ENCODE measurements at regions not wholly inside any gene's neighbourhood (a gene's known extent, or its start where the extent isn't known, plus 50 kb on each side); places are given as distances from the start of the nearest gene placed in this dataset.

DNA sequence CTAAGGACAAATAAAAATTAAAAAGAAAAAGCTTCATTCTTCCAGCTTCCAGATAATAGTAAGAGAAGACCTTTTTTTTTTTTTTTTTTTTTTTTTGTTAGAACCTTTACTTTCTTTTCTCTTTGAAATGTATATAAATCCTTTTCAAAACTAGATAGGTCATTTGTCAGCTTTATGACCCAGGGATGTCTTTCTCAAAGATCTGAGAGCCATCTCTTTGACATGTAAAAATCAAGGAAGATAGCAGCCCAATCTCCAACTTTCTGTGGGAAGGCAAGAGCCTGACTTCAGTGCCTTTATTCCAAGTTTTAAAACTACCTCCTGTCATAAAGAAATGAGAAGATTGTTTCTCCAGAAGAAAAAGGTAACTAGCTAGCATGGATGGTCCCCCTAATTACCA, 203.3 kb upstream of the LRFN5 start:
- no peak for DNase-seq

DNA sequence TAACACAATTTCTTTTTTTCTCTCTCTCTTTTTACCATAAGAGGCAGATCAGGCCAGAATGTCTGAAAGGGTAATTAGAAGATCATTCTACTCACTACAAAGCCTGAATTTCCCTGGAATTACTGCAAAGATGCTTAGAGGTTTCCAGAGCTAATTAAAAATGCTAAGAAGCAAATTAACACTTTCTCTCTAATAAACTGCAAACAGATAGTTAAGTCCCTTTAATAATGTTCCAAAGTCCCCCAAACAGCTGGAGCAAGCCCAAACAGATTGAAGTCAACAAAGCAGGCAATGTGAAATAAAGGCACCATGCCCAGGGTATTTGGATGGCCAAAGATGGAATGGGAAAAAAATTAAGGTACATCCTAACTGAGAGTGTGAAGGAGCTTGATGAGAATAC, 208.8 kb upstream of the LRFN5 start:
- no peak for DNase-seq

- DNase-seq: no peak
Observed at GRCh38 chr14:41393512-41393911, 213.2 kb upstream of the LRFN5 start.

- DNase-seq: no peak
Observed at GRCh38 chr14:41392226-41392625, 214.4 kb upstream of the LRFN5 start.

DNA sequence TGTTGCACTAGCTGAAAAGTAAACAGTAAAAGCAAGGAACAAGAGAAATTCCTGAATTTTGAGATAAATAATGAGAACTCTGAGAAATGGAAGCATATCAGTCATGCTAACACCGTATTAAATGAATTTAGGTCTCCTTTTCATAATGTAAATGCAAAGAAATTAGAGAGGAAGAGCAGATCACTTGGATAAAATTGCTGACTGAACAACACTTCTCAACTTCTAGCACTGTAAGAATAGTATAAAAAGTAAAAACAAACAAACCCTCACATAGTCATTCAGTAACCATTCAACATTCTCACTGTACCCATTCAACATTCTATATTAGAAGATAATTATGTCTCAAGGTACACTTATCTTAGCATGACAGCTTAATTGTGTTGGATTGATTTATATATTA, 217.3 kb upstream of the LRFN5 start:
- DNase-seq: no peak

DNA sequence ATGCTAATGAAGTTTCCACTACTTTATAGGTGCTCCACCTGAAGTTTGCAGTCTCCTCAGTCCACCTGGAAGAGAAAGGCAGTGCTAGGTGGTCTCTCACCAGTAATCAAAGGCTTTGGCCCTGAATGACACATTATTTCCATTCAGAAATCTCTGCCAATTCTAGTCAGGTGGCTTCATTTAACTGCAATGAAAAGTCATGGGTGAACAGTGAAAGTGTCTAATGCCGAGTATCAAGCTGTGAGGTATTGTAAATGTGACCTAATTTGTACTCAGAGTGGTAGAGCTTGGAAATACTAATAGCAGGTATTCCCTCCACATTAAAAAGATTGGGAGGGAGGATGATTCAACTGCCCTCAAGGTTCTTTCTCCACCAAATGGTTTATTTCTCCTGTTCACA, 220.9 kb upstream of the LRFN5 start:
- DNase-seq: no peak

- DNase-seq: no peak
Observed at GRCh38 chr14:41380017-41380416, 226.7 kb upstream of the LRFN5 start.

DNA sequence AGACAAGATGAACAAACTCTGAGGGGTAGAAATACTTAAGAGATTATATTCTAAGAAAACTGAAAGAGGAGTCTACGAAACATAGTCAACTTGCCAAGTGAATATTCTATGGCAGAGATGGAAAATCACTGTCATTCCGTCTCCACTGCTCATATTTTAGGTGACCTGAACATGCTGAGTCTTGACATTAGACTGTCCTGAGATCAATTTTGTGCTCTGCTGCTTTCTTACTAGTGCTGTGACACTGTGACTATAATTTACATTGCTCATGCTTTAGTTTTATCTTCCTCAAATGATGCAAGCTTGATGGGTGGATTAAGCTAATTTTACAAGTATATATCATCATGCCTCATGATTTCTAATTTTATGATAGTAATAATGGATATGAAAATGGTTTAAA, 228.2 kb upstream of the LRFN5 start:
- DNase-seq: no peak

DNA sequence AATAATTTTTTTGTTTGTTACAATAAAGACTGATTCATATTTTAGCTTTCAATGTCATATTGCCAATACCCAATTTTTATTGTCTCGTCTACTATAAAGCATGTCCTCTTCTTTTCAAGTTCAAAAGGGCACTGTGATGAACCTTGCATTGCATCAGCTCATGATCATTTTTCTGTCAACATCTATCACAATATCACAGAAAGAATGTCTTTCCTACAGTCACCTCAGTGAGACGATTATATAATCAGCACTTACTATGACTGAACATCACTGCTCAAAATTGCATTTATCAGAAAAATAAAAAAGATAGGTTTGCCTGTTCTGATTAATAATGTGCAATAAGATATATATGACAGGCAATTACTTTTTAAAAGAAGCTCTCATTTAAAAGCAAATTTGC, 228.7 kb upstream of the LRFN5 start:
- DNase-seq: no peak

GRCh38 chr14:41374092-41374491, 232.6 kb upstream of the LRFN5 start:
- DNase-seq: no peak

DNA sequence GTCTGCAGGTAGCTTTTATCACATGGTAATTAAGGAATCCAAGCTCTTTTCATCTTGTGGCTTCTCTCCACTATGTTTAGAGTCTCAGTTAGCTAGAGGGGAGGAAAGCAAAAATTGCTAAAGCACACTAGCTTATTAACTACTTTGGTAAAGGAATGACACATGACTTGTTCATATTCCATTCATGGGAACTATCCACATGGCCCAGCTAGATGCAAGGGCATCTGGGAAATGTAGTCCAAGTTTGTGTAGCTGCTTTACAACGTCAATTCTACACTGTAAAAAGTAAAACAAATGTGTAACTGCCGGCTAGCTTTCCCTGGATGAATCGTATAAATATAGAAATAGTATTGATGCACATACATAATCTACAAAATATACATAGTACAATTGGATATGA, 244.5 kb upstream of the LRFN5 start:
- no peak for DNase-seq

GRCh38 chr14:41360126-41360525, 246.6 kb upstream of the LRFN5 start:
- no peak for DNase-seq

GRCh38 chr14:41355866-41356265, 250.8 kb upstream of the LRFN5 start:
- no peak for DNase-seq

DNA sequence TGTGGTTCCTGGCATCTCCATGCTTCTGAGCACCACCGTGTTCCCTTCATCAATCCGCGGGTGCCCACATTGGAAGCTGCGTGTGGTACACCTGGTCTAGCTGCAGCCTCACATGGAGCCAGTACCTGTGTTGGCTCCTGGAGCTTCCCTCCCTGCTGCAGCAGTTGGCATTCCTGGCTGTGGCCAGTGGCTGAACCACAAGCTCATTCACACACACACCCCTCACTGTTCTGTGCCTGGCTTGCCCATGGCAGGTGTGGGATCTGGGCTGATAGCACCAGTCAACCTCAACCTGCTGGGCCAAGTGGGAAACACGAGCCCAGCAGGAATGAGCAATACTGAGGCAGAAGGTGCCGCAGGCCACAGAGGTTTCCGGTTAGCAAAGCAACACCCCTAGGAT, 256.2 kb upstream of the LRFN5 start:
- no peak for DNase-seq

GRCh38 chr14:41349289-41349910, 257.3 kb upstream of the LRFN5 start:
- no peak for DNase-seq

DNA sequence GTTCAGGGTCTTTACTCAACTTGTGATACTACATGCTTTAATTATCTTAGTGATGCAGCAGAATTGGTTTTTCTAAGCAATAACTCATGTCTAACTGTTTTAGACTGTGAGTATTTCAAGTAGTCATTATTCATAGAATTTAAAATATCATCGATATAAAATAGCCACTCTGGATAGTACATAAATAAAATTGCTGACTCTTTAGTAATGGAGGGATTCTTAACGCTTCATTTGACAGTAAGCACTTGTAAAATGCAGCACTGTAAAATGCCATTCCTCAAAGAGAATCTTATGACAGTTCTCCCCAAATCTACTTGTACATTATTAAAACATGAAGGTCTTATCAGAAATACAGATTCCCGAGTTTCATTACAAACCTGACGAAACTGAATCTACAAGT, 262.8 kb upstream of the LRFN5 start:
- DNase-seq: no peak

DNA sequence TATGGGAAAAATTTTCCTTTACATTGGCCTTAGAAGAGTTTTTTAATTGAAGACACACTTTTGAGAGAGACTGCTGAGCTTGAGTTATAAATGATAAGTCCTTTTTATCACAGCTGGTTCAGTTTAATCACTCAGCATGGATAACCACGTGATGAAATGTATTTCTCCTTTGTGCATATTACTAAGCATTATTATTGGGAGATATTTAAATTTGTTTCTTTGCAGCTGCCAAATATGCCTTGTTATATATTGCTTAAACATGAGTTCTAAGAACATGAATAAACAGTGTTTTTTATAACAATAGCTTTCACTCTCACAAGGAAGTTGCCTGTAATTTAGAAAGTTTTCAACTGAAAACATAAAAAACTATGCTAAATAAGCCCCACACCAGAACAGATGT, 293.5 kb upstream of the LRFN5 start:
- no peak for DNase-seq

GRCh38 chr14:41303506-41303905, 303.2 kb upstream of the LRFN5 start:
- DNase-seq: no peak

DNA sequence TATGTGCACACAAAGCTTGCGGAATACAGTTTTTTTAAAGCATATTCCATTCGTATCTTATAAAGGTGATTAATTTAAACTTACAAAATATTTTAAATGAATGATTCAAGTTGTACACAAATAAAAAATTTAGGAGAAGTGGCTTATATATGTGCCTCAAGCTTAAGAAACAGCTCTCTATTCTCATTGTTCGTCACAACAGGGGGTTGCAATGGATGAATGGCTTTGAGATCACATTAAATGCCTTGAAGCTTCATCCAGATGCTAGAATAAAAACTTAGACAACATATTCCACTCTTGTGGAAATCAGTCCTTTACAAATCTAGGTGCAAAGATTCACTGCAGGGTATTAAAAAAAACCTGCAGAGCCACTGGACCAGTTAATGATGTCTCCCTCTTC, 303.9 kb upstream of the LRFN5 start:
- no peak for DNase-seq

DNA sequence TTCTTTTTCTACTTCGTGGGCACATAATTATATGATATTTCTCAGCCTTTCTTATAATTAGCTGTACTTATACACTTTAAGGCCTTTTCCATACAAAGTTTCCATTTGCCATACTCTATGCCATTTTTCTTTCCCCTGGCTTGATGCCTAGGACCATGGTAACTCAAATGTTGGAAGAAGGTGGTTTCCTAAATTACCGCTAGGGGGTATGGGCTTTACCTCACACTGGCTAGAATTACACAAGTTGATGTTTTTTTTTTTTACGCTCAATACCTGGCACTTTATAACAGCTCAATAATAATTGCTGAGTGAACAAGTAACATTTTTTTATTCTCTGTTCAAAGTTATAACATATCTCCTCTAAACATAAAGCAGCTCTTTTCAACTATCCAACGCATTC, 306.8 kb upstream of the LRFN5 start:
- DNase-seq: no peak

DNA sequence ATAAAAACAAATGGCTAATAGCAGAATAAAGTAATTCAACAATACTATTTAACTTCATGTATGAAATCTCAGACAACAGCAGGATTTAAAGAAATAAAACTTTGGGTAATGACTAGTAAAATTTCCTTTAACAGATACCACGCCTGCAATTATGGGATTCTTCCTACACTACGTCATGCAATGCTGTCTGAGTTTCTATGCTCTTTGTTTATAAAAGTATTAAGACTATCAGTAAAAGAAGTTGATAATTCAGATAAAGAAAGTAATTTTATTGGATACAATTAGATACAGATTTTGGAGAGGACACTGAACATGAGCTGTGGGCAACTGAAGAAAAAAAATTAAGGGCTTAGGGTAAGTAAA, 308.4 kb upstream of the LRFN5 start:
- no peak for DNase-seq

DNA sequence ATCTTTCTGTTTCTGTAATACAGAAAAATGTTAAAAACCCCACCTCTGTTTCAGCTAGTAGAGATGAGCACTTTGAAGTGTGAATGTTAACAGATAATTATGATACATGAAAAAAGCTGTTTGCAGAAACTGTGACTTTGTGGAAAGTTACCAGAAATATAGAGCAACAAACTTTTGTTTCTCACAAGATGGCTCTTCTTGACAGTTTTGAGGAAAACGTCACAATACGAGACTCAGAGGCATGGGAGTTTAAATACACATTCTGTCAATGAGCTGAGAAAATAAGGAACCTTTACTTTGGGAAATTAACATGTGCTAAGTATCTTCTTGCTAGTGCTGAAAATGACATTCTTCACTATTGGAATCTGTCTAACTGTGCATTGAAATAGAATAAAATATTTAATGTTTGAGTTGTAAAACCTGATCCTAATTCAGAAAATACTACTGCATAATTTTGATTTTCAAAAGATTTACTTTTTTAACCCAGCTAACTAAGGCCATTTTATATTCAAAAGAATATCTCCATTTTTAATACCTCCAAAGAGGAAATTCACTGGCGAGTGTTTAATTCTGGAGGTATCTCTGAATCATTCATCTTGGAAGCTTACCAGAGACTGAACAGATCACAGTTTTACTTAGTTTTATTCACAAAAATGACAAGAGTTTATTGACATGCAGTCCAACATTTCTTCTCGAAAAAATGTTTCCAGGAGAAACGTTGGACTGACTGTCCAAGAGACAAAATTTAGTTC, 308.9 kb upstream of the LRFN5 start:
- DNase-seq: no peak

DNA sequence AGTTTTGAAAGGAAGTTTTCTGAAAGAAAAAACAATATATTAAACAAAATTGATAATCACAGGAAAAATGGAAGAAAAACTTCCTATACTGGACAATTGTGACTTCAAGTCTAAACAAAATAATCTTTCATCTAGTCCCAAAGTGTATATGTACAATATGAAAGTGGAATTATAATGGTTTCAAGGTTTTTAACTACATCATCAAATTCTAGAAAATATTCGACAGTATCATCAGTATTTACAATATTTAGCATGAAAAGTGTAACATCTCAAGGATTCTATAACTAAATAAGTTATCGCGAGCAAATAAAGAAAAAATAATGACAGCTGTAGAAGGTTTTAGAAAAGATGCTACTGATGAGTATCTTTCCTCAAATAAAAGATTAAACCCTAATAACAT, 310.9 kb upstream of the LRFN5 start:
- DNase-seq: no peak

DNA sequence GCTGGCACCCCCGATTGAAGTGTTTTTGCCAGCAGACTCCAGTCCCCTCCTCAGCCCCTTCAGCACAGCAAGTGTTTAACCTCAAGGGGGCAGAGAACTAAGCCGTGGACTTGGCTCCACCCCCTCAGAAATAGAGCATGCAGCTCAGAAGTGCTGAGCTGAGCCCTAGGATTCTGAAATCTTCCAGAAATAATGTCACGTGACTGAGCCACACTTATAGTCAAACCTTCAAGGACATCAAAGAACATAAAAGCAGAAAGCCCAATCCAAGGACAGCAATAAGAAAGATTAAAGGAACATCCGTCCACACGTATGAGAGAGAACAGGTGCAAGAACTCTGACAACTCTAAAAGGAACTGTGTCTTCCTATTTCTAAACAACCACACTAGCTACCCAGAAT, 317.7 kb upstream of the LRFN5 start:
- DNase-seq: no peak

- no peak for DNase-seq
Observed at GRCh38 chr14:41285186-41285748, 321.4 kb upstream of the LRFN5 start.
